ENCODE measurements at regions not wholly inside any gene's neighbourhood (a gene's known extent, or its start where the extent isn't known, plus 50 kb on each side); places are given as distances from the start of the nearest gene placed in this dataset.

GRCh38 chr5:160937570-160937969 lies 85.6 kb upstream of the ATP10B start:
- no peak for DNase-seq

- no peak for DNase-seq
Measured at GRCh38 chr5:160935776-160936175, 83.8 kb upstream of the ATP10B start.

- no peak for DNase-seq
Measured at GRCh38 chr5:160931283-160931682, 79.3 kb upstream of the ATP10B start.

- no peak for DNase-seq
Measured at GRCh38 chr5:160930406-160930805, 78.4 kb upstream of the ATP10B start.

GRCh38 chr5:160929906-160930305 lies 77.9 kb upstream of the ATP10B start:
- DNase-seq: no peak

- peak; percentile 29 for DNase-seq
Measured at GRCh38 chr5:160929360-160929759, 77.3 kb upstream of the ATP10B start.

GRCh38 chr5:160926428-160926827 lies 74.4 kb upstream of the ATP10B start:
- DNase-seq: peak; percentile 97

GRCh38 chr5:160925281-160925680 lies 73.3 kb upstream of the ATP10B start:
- DNase-seq: no peak

GRCh38 chr5:160923936-160924710 lies 72.1 kb upstream of the ATP10B start:
- peak; percentile 73 for DNase-seq

- DNase-seq: peak; percentile 38
Measured at GRCh38 chr5:160923411-160923810, 71.4 kb upstream of the ATP10B start.

GRCh38 chr5:160922311-160922710 lies 70.3 kb upstream of the ATP10B start:
- DNase-seq: no peak

- no peak for DNase-seq
Measured at GRCh38 chr5:160921423-160922285, 69.6 kb upstream of the ATP10B start.

- DNase-seq: peak; percentile 23
Measured at GRCh38 chr5:160919626-160920025, 67.6 kb upstream of the ATP10B start.

- DNase-seq: no peak
Measured at GRCh38 chr5:160918386-160918785, 66.4 kb upstream of the ATP10B start.

- no peak for DNase-seq
Measured at GRCh38 chr5:160906090-160906489, 54.1 kb upstream of the ATP10B start.

GRCh38 chr5:160905285-160905684 lies 53.3 kb upstream of the ATP10B start:
- no peak for DNase-seq

GRCh38 chr5:160904591-160904990 lies 52.6 kb upstream of the ATP10B start:
- no peak for DNase-seq

GRCh38 chr5:160903551-160903950 lies 51.5 kb upstream of the ATP10B start:
- DNase-seq: no peak

- DNase-seq: no peak
Measured at GRCh38 chr5:160903076-160903475, 51.1 kb upstream of the ATP10B start.
